Activated CD4-positive, alpha-beta T cell treated with anti-CD3 and anti-CD28 coated beads, Interleukin-2, amount 10 ng/mL, durations not matched to agents 24 days and 14 days (primary cell): ENCODE measurements at regions not wholly inside any gene's neighbourhood (a gene's known extent, or its start where the extent isn't known, plus 50 kb on each side); places are given as distances from the start of the nearest gene placed in this dataset.

Experiments used
- DNase-seq: peaks from one replicate; pipeline ENCODE4 v3.0.0; 2022
- H3K27ac Mint-ChIP-seq: one replicate; pipeline ENCODE4 v1.8.0; 2022; ENCODE audit warnings: mild to moderate bottlenecking, mixed read lengths
- H3K27me3 Mint-ChIP-seq: one replicate; pipeline ENCODE4 v1.8.0; 2022; ENCODE audit warnings: mixed read lengths
- H3K36me3 Mint-ChIP-seq: one replicate; pipeline ENCODE4 v1.8.0; 2022; ENCODE audit warnings: low read depth, mild to moderate bottlenecking, mixed read lengths
- H3K4me1 Mint-ChIP-seq: one replicate; pipeline ENCODE4 v1.8.0; 2021; ENCODE audit warnings: mixed read lengths
- H3K4me3 Mint-ChIP-seq: one replicate; pipeline ENCODE4 v1.8.0; 2022; ENCODE audit warnings: mild to moderate bottlenecking, moderate library complexity, mixed read lengths
- H3K9me3 Mint-ChIP-seq: one replicate; pipeline ENCODE4 v1.8.0; 2021; ENCODE audit warnings: mixed read lengths
- intact Hi-C: fragments of 100-400 bp; cut with micrococcal nuclease; formaldehyde crosslinking; loops from one replicate; pipeline ENCODE4 v1.15.1; 2023

GRCh38 chr7:91798425-91798824 lies 82.1 kb downstream of the MTERF1 start:
- no peak for DNase-seq

GRCh38 chr7:91800389-91800788 lies 80.1 kb downstream of the MTERF1 start:
- H3K36me3 Mint-ChIP-seq, result no peaks in the 10 kb centered on the region
- DNase-seq, result no peak
- H3K9me3 Mint-ChIP-seq, result no peaks in the 10 kb centered on the region
- intact Hi-C loops, result no loop called here
- H3K4me3 Mint-ChIP-seq, result no peak overlapping the region
- H3K4me1 Mint-ChIP-seq, result no peaks in the 10 kb centered on the region
- no peaks in the 10 kb centered on the region for H3K27me3 Mint-ChIP-seq
- no peak overlapping the region for H3K27ac Mint-ChIP-seq

More at GRCh38 chr7:91798425-91798824, 82.1 kb downstream of the MTERF1 start:
- Mint-ChIP-seq H3K9me3 (peaks cover 4% of the 10 kb centered on the region), H3K4me3 (no peak overlapping the region), H3K27me3 (no peaks in the 10 kb centered on the region), H3K27ac (no peak overlapping the region), H3K36me3 (no peaks in the 10 kb centered on the region), H3K4me1 (no peaks in the 10 kb centered on the region)
- intact Hi-C loops, result no loop called here

- H3K9me3 Mint-ChIP-seq, result no peaks in the 10 kb centered on the region
- no peaks in the 10 kb centered on the region for H3K27me3 Mint-ChIP-seq
- no peak for DNase-seq
- H3K36me3 Mint-ChIP-seq, result no peaks in the 10 kb centered on the region
- no peaks in the 10 kb centered on the region for H3K4me1 Mint-ChIP-seq
- H3K4me3 Mint-ChIP-seq, result no peak overlapping the region
- intact Hi-C loops, result no loop called here
- H3K27ac Mint-ChIP-seq, result no peak overlapping the region
These were observed 79.0 kb downstream of the MTERF1 start for GRCh38 chr7:91801331-91801983.

- intact Hi-C loops, result no loop called here
- no peak for DNase-seq
- Mint-ChIP-seq H3K4me1 (no peaks in the 10 kb centered on the region), H3K27me3 (peaks cover 1% of the 10 kb centered on the region), H3K9me3 (peaks cover 1% of the 10 kb centered on the region), H3K27ac (no peak overlapping the region), H3K4me3 (no peak overlapping the region), H3K36me3 (no peaks in the 10 kb centered on the region)
These were observed 69.3 kb downstream of the MTERF1 start for GRCh38 chr7:91811236-91811635.

- no peak overlapping the region for H3K4me3 Mint-ChIP-seq
- H3K4me1 Mint-ChIP-seq, result no peaks in the 10 kb centered on the region
- DNase-seq, result no peak
- no peaks in the 10 kb centered on the region for H3K36me3 Mint-ChIP-seq
- H3K27ac Mint-ChIP-seq, result no peak overlapping the region
- H3K9me3 Mint-ChIP-seq, result peaks cover 3% of the 10 kb centered on the region
- intact Hi-C loops, result no loop called here
- H3K27me3 Mint-ChIP-seq, result peaks cover 1% of the 10 kb centered on the region
These were observed 68.9 kb downstream of the MTERF1 start for GRCh38 chr7:91811641-91812040.

- no peak overlapping the region for H3K27ac Mint-ChIP-seq
These were observed 68.1 kb downstream of the MTERF1 start for GRCh38 chr7:91812388-91812787.

GRCh38 chr7:91814189-91814588 lies 66.3 kb downstream of the MTERF1 start:
- Mint-ChIP-seq H3K4me1 (no peaks in the 10 kb centered on the region), H3K27me3 (peaks cover 1% of the 10 kb centered on the region), H3K36me3 (no peaks in the 10 kb centered on the region), H3K4me3 (no peak overlapping the region), H3K9me3 (peaks cover 3% of the 10 kb centered on the region), H3K27ac (no peak overlapping the region)
- intact Hi-C loops, result no loop called here
- no peak for DNase-seq

More at GRCh38 chr7:91812388-91812787, 68.1 kb downstream of the MTERF1 start:
- intact Hi-C loops, result no loop called here
- H3K27me3 Mint-ChIP-seq, result peaks cover 1% of the 10 kb centered on the region
- DNase-seq, result no peak
- H3K4me1 Mint-ChIP-seq, result no peaks in the 10 kb centered on the region
- H3K4me3 Mint-ChIP-seq, result no peak overlapping the region
- H3K9me3 Mint-ChIP-seq, result peaks cover 3% of the 10 kb centered on the region
- no peaks in the 10 kb centered on the region for H3K36me3 Mint-ChIP-seq
